Endodermal cell (in vitro differentiated cells): ENCODE measurements at regions not wholly inside any gene's neighbourhood (a gene's known extent, or its start where the extent isn't known, plus 50 kb on each side); places are given as distances from the start of the nearest gene placed in this dataset.

ENCODE experiments used
- DNase-seq: peaks from one replicate; pipeline ENCODE4 v3.0.0-alpha.2; 2017
- H3K27ac ChIP-seq: 2 replicates; pipeline ENCODE4 v1.5.1; 2013; ENCODE audit warnings: mild to moderate bottlenecking, low read depth, low read length, moderate library complexity
- H3K27me3 ChIP-seq: 2 replicates; pipeline ENCODE4 v1.6.1; 2013; ENCODE audit warnings: mild to moderate bottlenecking, low read length, moderate library complexity; ENCODE audit not compliant: insufficient read depth, control insufficient read depth, poor library complexity, severe bottlenecking
- H3K36me3 ChIP-seq: 2 replicates; pipeline ENCODE4 v1.7.0; 2013; ENCODE audit warnings: mild to moderate bottlenecking, low read length, moderate library complexity; ENCODE audit not compliant: control insufficient read depth, insufficient read depth
- H3K4me1 ChIP-seq: one replicate; pipeline ENCODE4 v1.7.0; 2013; ENCODE audit warnings: low read length; ENCODE audit not compliant: control insufficient read depth, insufficient read depth
- H3K4me3 ChIP-seq: 2 replicates; pipeline ENCODE4 v1.5.1; 2013; ENCODE audit warnings: mild to moderate bottlenecking, low read length, moderate library complexity
- H3K9ac ChIP-seq: 2 replicates; pipeline ENCODE4 v1.6.1; 2013; ENCODE audit warnings: mild to moderate bottlenecking, low read length, moderate library complexity; ENCODE audit not compliant: poor library complexity, severe bottlenecking; ENCODE audit errors: extremely low read depth
- H3K9me3 ChIP-seq: 2 replicates; pipeline ENCODE4 v1.6.1; 2013; ENCODE audit warnings: mild to moderate bottlenecking, low read length, moderate library complexity; ENCODE audit not compliant: control insufficient read depth
- H3K27ac Mint-ChIP-seq: 2 replicates; pipeline ENCODE4 v1.8.0; 2020; ENCODE audit warnings: mixed read lengths
- H3K27me3 Mint-ChIP-seq: 2 replicates; pipeline ENCODE4 v1.8.0; 2021; ENCODE audit warnings: mild to moderate bottlenecking, mixed read lengths; ENCODE audit not compliant: insufficient read depth
- H3K36me3 Mint-ChIP-seq: 2 replicates; pipeline ENCODE4 v1.8.0; 2020; ENCODE audit warnings: low read depth, mixed read lengths
- H3K4me1 Mint-ChIP-seq: 2 replicates; pipeline ENCODE4 v1.8.0; 2020; ENCODE audit warnings: mixed read lengths
- H3K4me3 Mint-ChIP-seq: 2 replicates; pipeline ENCODE4 v1.8.0; 2020; ENCODE audit warnings: mild to moderate bottlenecking, moderate library complexity, mixed read lengths
- H3K9me3 Mint-ChIP-seq: 2 replicates; pipeline ENCODE4 v1.8.0; 2020; ENCODE audit warnings: mild to moderate bottlenecking, mixed read lengths
- CTCF ChIP-seq: fragments of 200-600 bp; sonication (generic); conservative IDR thresholded peaks from 2 replicates; pipeline ENCODE4 v1.5.0; 2021; ENCODE audit warnings: antibody characterized with exemption, mild to moderate bottlenecking
- WGBS, 2 experiments: methylation state at CpG; one replicate each; pipeline versions ENCODE4 v1.1.5 to v1.1.7; 2013; ENCODE audit warnings: missing lambda C conversion rate in 2 of 2, mixed read lengths in 1 of 2; ENCODE audit not compliant: insufficient coverage in 1 of 2, insufficient read length in 1 of 2; 5-methylcytosine and 5-hydroxymethylcytosine counted together

- Mint-ChIP-seq H3K27me3 (no peaks in the 10 kb centered on the region), H3K36me3 (no peaks in the 10 kb centered on the region), H3K4me3 (no peak overlapping the region), H3K4me1 (peaks cover 4% of the 10 kb centered on the region), H3K27ac (no peak overlapping the region), H3K9me3 (no peaks in the 10 kb centered on the region)
- no peak overlapping the region for H3K27ac ChIP-seq
- no peaks in the 10 kb centered on the region for H3K36me3 ChIP-seq
- no peaks in the 10 kb centered on the region for H3K4me1 ChIP-seq
- H3K9ac ChIP-seq = no peak overlapping the region
- peak; percentile 57 for TF ChIP-seq CTCF
- DNase-seq = peak; percentile 58
- H3K9me3 ChIP-seq = no peaks in the 10 kb centered on the region
- 82% methylated on average over 5 of the region's 5 CpGs for WGBS, 2 experiments
- no peak overlapping the region for H3K4me3 ChIP-seq
- no peaks in the 10 kb centered on the region for H3K27me3 ChIP-seq
These were observed 77.9 kb upstream of the UQCRFS1 start for GRCh38 chr19:29290853-29291252.

- H3K27ac ChIP-seq = no peak overlapping the region
- H3K27me3 ChIP-seq = no peaks in the 10 kb centered on the region
- TF ChIP-seq CTCF = no peak
- no peak overlapping the region for H3K4me3 ChIP-seq
- H3K4me1 ChIP-seq = no peaks in the 10 kb centered on the region
- DNase-seq = no peak
- H3K9me3 ChIP-seq = no peaks in the 10 kb centered on the region
- Mint-ChIP-seq H3K4me3 (no peak overlapping the region), H3K36me3 (no peaks in the 10 kb centered on the region), H3K27ac (no peak overlapping the region), H3K4me1 (no peaks in the 10 kb centered on the region), H3K9me3 (no peaks in the 10 kb centered on the region), H3K27me3 (peaks cover 4% of the 10 kb centered on the region)
- 93 to 100% methylated on average over 4 to 5 of the region's 5 CpGs for WGBS, 2 experiments
- no peak overlapping the region for H3K9ac ChIP-seq
- H3K36me3 ChIP-seq = no peaks in the 10 kb centered on the region
These were observed 79.2 kb upstream of the UQCRFS1 start for GRCh38 chr19:29292153-29292552.

- no peak overlapping the region for H3K4me3 Mint-ChIP-seq
- no peak for TF ChIP-seq CTCF
- H3K27ac ChIP-seq = no peak overlapping the region
- no peaks in the 10 kb centered on the region for H3K4me1 ChIP-seq
- no peaks in the 10 kb centered on the region for H3K36me3 ChIP-seq
- no peak overlapping the region for H3K4me3 ChIP-seq
- no peaks in the 10 kb centered on the region for H3K9me3 Mint-ChIP-seq
- H3K9ac ChIP-seq = no peak overlapping the region
- peaks cover 4% of the 10 kb centered on the region for H3K27me3 Mint-ChIP-seq
- H3K4me1 Mint-ChIP-seq = no peaks in the 10 kb centered on the region
- no peak for DNase-seq
- no peaks in the 10 kb centered on the region for H3K27me3 ChIP-seq
- H3K27ac Mint-ChIP-seq = no peak overlapping the region
- WGBS, 2 experiments = 71 to 74% methylated on average over 3 to 5 of the region's 5 CpGs
- H3K36me3 Mint-ChIP-seq = no peaks in the 10 kb centered on the region
- H3K9me3 ChIP-seq = no peaks in the 10 kb centered on the region
These were observed 79.6 kb upstream of the UQCRFS1 start for GRCh38 chr19:29292562-29292961.
